ENCODE measurements at regions not wholly inside any gene's neighbourhood (a gene's known extent, or its start where the extent isn't known, plus 50 kb on each side); places are given as distances from the start of the nearest gene placed in this dataset.
"Not testable (repeated sequence)": the region's sequence is repeated elsewhere in the genome, so short reads cannot be mapped to it uniquely, and the experiment has no call there.

GRCh38 chr6:137387096-137387764 is 107.0 kb downstream of the OLIG3 start:
- TF ChIP-seq CTCF (conservative IDR thresholded peaks at IDR 0.05), result no peak
- peaks cover 5% of the 10 kb centered on the region for H3K4me1 Mint-ChIP-seq
- H3K27ac Mint-ChIP-seq (ENCODE audit: unreplicated experiment), result no peak overlapping the region
- no peak overlapping the region for H3K4me3 Mint-ChIP-seq
- H3K36me3 Mint-ChIP-seq (ENCODE audit: low read depth), result no peaks in the 10 kb centered on the region
- DNase-seq (ENCODE audit: low read depth, low spot score), result no peak
- H3K9me3 Mint-ChIP-seq, result no peaks in the 10 kb centered on the region
- H3K27me3 Mint-ChIP-seq (ENCODE audit: low read depth), result peaks cover 61% of the 10 kb centered on the region

GRCh38 chr6:137383287-137383686 is 110.9 kb downstream of the OLIG3 start:
- H3K36me3 Mint-ChIP-seq (ENCODE audit: low read depth); DNase-seq (ENCODE audit: low read depth, low spot score); H3K27ac Mint-ChIP-seq (ENCODE audit: unreplicated experiment); H3K4me1 Mint-ChIP-seq; H3K9me3 Mint-ChIP-seq; H3K4me3 Mint-ChIP-seq: not testable (repeated sequence)
- peaks cover 59% of the 10 kb centered on the region for H3K27me3 Mint-ChIP-seq (ENCODE audit: low read depth)

GRCh38 chr6:137378090-137378369 is 116.2 kb downstream of the OLIG3 start:
- Mint-ChIP-seq H3K27ac (ENCODE audit: unreplicated experiment) (no peak overlapping the region), H3K4me3 (no peak overlapping the region), H3K36me3 (ENCODE audit: low read depth) (no peaks in the 10 kb centered on the region), H3K27me3 (ENCODE audit: low read depth) (peaks cover 41% of the 10 kb centered on the region), H3K9me3 (peaks cover 7% of the 10 kb centered on the region), H3K4me1 (no peaks in the 10 kb centered on the region)
- DNase-seq (ENCODE audit: low read depth, low spot score), result no peak
- TF ChIP-seq CTCF (conservative IDR thresholded peaks at IDR 0.05), result no peak

- DNase-seq (ENCODE audit: low read depth, low spot score), result no peak
- no peaks in the 10 kb centered on the region for H3K4me1 Mint-ChIP-seq
- no peak overlapping the region for H3K27ac Mint-ChIP-seq (ENCODE audit: unreplicated experiment)
- peaks cover 3% of the 10 kb centered on the region for H3K9me3 Mint-ChIP-seq
- TF ChIP-seq CTCF (conservative IDR thresholded peaks at IDR 0.05), result no peak
- no peaks in the 10 kb centered on the region for H3K36me3 Mint-ChIP-seq (ENCODE audit: low read depth)
- H3K27me3 Mint-ChIP-seq (ENCODE audit: low read depth), result peaks cover 65% of the 10 kb centered on the region
- no peak overlapping the region for H3K4me3 Mint-ChIP-seq
These were observed 120.9 kb downstream of the OLIG3 start for GRCh38 chr6:137373296-137373695.

GRCh38 chr6:137372532-137372931 is 121.7 kb downstream of the OLIG3 start:
- no peaks in the 10 kb centered on the region for H3K36me3 Mint-ChIP-seq (ENCODE audit: low read depth)
- H3K27me3 Mint-ChIP-seq (ENCODE audit: low read depth), result peaks cover 69% of the 10 kb centered on the region
- no peak for DNase-seq (ENCODE audit: low read depth, low spot score)
- H3K4me3 Mint-ChIP-seq, result no peak overlapping the region
- H3K4me1 Mint-ChIP-seq, result no peaks in the 10 kb centered on the region
- H3K9me3 Mint-ChIP-seq, result no peaks in the 10 kb centered on the region
- TF ChIP-seq CTCF (conservative IDR thresholded peaks at IDR 0.05), result no peak
- H3K27ac Mint-ChIP-seq (ENCODE audit: unreplicated experiment), result no peak overlapping the region

GRCh38 chr6:137371634-137372016 is 122.6 kb downstream of the OLIG3 start:
- Mint-ChIP-seq H3K27me3 (ENCODE audit: low read depth) (peaks cover 77% of the 10 kb centered on the region), H3K36me3 (ENCODE audit: low read depth) (no peaks in the 10 kb centered on the region), H3K27ac (ENCODE audit: unreplicated experiment) (no peak overlapping the region), H3K4me1 (no peaks in the 10 kb centered on the region), H3K4me3 (no peak overlapping the region), H3K9me3 (no peaks in the 10 kb centered on the region)
- no peak for TF ChIP-seq CTCF (conservative IDR thresholded peaks at IDR 0.05)
- no peak for DNase-seq (ENCODE audit: low read depth, low spot score)

Measured in neural crest cell (in vitro differentiated cells).